ENCODE measurements at regions not wholly inside any gene's neighbourhood (a gene's known extent, or its start where the extent isn't known, plus 50 kb on each side); places are given as distances from the start of the nearest gene placed in this dataset.

DNA sequence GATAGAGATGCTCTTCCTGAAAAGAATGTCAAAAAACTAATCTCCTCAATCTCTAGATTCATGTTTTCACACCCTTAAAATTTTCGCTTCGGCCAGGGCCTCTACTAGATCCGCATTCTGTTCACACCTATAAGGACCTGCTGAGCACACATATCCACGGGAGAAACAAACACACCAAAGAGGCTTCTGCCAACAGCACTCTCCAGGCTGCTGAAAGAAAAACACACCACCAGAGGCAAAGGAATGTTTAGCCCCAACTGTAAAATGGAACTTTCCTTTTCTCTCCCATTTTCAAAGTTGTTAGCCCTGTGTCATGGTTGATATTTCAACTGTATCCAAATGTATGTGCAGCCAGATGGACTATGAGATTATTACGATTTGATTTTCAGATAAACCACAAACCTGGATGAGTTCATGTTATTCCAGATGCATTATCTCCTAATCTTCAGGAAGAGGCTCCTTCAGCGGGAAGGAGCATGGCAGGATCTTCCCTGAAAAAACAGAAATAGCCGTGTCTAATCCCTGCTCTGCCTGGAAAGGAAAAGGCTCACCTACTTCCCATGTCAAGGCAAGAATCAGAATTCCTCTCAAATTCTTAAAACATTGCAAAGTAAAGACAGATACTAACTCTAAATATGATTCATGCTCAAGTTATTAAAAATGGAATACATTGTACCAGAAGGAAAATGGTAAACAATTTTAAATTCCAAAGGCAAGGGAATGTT, 442.7 kb upstream of the NR2F2 start:
- intact Hi-C loops (cut with DNase I) = no loop called here
- Histone ChIP-seq H3K36me3 (replicated peaks in 1 of 2) (no peaks in the 10 kb centered on the region), H3K27ac (no peak overlapping the region), H3K27me3 (no peaks in the 10 kb centered on the region), H3K4me3 (no peak overlapping the region), H3K4me1 (replicated peaks in 1 of 2) (no peaks in the 10 kb centered on the region), H3K9me3 (replicated peaks in 1 of 3) (no peaks in the 10 kb centered on the region)
- TF ChIP-seq POLR2A (IDR thresholded peaks at IDR 0.05) = no peak
- TF ChIP-seq, protein P1, sequence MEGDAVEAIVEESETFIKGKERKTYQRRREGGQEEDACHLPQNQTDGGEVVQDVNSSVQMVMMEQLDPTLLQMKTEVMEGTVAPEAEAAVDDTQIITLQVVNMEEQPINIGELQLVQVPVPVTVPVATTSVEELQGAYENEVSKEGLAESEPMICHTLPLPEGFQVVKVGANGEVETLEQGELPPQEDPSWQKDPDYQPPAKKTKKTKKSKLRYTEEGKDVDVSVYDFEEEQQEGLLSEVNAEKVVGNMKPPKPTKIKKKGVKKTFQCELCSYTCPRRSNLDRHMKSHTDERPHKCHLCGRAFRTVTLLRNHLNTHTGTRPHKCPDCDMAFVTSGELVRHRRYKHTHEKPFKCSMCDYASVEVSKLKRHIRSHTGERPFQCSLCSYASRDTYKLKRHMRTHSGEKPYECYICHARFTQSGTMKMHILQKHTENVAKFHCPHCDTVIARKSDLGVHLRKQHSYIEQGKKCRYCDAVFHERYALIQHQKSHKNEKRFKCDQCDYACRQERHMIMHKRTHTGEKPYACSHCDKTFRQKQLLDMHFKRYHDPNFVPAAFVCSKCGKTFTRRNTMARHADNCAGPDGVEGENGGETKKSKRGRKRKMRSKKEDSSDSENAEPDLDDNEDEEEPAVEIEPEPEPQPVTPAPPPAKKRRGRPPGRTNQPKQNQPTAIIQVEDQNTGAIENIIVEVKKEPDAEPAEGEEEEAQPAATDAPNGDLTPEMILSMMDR (IDR thresholded peaks at IDR 0.05) = no peak
- WGBS, 4 donors = 80 to 88% (median 85%) methylated on average over 7 of the region's 7 CpGs
- DNase-seq = no peak

DNA sequence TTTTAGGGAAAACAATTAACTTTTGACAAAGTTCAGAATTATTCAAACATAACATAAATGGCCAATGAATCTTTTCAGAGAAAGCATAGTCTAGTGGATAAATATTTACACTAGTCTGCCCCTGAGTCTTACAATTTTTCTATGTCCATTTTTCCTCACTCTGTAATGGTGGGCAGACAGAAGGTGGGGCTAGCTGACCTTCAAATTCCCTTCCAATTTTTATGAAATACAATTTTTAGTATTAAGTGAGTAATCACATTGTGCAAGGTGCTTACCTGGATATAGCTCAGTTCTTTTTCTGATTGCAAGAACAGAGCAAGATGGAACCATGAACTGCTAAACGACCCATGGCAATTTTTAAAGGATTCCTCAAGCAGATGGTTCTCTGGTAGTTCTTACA, 441.7 kb upstream of the NR2F2 start:
- no peak for TF ChIP-seq POLR2A (IDR thresholded peaks at IDR 0.05)
- TF ChIP-seq, protein P1 (IDR thresholded peaks at IDR 0.05) = no peak
- Histone ChIP-seq H3K4me3 (no peak overlapping the region), H3K4me1 (replicated peaks in 1 of 2) (no peaks in the 10 kb centered on the region), H3K27me3 (no peaks in the 10 kb centered on the region), H3K9me3 (replicated peaks in 1 of 3) (no peaks in the 10 kb centered on the region), H3K36me3 (replicated peaks in 1 of 2) (no peaks in the 10 kb centered on the region), H3K27ac (no peak overlapping the region)
- intact Hi-C loops (cut with DNase I) = no loop called here
- 62 to 71% (median 69%) methylated on average over 1 of the region's 1 CpG for WGBS, 4 donors
- no peak for DNase-seq

DNA sequence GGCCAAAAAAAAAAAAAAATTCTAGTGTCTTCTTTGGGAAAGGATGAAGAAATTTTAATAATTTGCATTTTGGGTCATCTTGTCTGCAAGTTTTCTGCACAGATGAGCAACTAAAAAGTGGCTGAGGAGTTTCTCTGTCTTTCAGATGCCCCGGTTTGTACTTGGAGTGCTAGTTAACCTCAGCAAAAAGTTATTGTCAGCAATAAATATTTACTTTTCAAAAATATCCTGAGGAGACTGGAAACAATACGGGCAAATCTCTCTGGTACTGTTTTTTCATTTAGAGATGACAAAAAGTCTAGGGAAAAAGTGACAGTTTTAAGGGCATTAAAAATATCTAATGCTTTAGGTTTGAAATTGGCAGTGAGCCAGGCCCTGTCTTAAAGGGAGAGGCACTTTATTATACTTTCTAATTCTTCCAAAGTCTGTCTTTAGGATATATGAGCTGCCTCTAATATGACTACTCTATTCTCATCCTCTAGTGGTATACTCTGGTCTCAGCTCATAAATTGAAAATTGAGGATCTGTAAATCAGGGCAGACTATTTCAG, 436.0 kb upstream of the NR2F2 start:
- Histone ChIP-seq H3K36me3 (replicated peaks in 1 of 2) (no peaks in the 10 kb centered on the region), H3K27me3 (no peaks in the 10 kb centered on the region), H3K9me3 (replicated peaks in 1 of 3) (no peaks in the 10 kb centered on the region), H3K27ac (no peak overlapping the region), H3K4me1 (replicated peaks in 1 of 2) (no peaks in the 10 kb centered on the region), H3K4me3 (no peak overlapping the region)
- intact Hi-C loops (cut with DNase I) = no loop called here
- 50 to 59% (median 56%) methylated on average over 2 of the region's 2 CpGs for WGBS, 4 donors
- DNase-seq = no peak
- no peak for TF ChIP-seq POLR2A (IDR thresholded peaks at IDR 0.05)
- TF ChIP-seq, protein P1 (IDR thresholded peaks at IDR 0.05) = no peak

DNA sequence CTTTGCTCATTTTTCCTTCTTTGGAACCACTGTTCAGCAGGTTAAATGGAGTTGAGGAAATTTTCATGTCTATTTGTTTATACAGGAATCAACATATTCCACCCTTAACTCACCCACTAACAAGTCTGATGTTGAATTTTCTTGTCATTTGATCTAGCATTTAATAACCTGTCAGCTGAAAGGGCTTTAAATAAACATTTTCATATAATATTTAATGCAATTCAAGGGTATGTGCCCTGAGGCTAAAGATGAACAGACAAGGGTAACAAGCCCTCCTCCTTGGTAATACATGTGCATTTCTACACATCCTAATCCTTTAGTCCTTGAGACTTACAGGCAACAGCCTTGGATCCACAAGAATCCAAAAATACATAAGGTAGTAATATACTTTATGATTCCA, 435.0 kb upstream of the NR2F2 start:
- H3K4me1 ChIP-seq (replicated peaks in 1 of 2) = no peaks in the 10 kb centered on the region
- H3K27ac ChIP-seq = no peak overlapping the region
- H3K27me3 ChIP-seq = no peaks in the 10 kb centered on the region
- intact Hi-C loops (cut with DNase I) = no loop called here
- TF ChIP-seq, protein P1 (IDR thresholded peaks at IDR 0.05) = no peak
- no peak for TF ChIP-seq POLR2A (IDR thresholded peaks at IDR 0.05)
- no peaks in the 10 kb centered on the region for H3K9me3 ChIP-seq (replicated peaks in 1 of 3)
- H3K36me3 ChIP-seq (replicated peaks in 1 of 2) = no peaks in the 10 kb centered on the region
- no peak overlapping the region for H3K4me3 ChIP-seq
- no peak for DNase-seq
